ENCODE measurements at regions not wholly inside any gene's neighbourhood (a gene's known extent, or its start where the extent isn't known, plus 50 kb on each side); places are given as distances from the start of the nearest gene placed in this dataset.

- intact Hi-C loops (cut with DNase I; ENCODE audit: low total_unique reads): no loop called here
- no peaks in the 10 kb centered on the region for H3K9me3 ChIP-seq
- no peak overlapping the region for H3K4me3 ChIP-seq
- H3K36me3 ChIP-seq (ENCODE audit: low read depth, missing control alignments): no peaks in the 10 kb centered on the region
- H3K27ac ChIP-seq: no peak overlapping the region
- no peaks in the 10 kb centered on the region for H3K27me3 ChIP-seq
- no peak for DNase-seq
- TF ChIP-seq POLR2A (IDR thresholded peaks at IDR 0.05): no peak
- no peak for TF ChIP-seq CTCF (IDR thresholded peaks at IDR 0.05)
- 84 to 87% methylated on average over 3 of the region's 3 CpGs for WGBS, 2 donors
- H3K4me1 ChIP-seq: no peaks in the 10 kb centered on the region
These were observed 268.7 kb upstream of the AGTR1 start for GRCh38 chr3:148428862-148429605.

GRCh38 chr3:148433665-148434064 is 264.0 kb upstream of the AGTR1 start:
- 71 to 73% methylated on average over 2 of the region's 2 CpGs for WGBS, 2 donors
- Histone ChIP-seq H3K4me3 (no peak overlapping the region), H3K9me3 (no peaks in the 10 kb centered on the region), H3K4me1 (no peaks in the 10 kb centered on the region), H3K36me3 (ENCODE audit: low read depth, missing control alignments) (no peaks in the 10 kb centered on the region), H3K27ac (no peak overlapping the region), H3K27me3 (no peaks in the 10 kb centered on the region)
- DNase-seq: no peak
- no peak for TF ChIP-seq POLR2A (IDR thresholded peaks at IDR 0.05)
- intact Hi-C loops (cut with DNase I; ENCODE audit: low total_unique reads): no loop called here

GRCh38 chr3:148435534-148435933 is 262.2 kb upstream of the AGTR1 start:
- intact Hi-C loops (cut with DNase I; ENCODE audit: low total_unique reads): no loop called here
- no peak for TF ChIP-seq CTCF (IDR thresholded peaks at IDR 0.05)
- no peak for TF ChIP-seq POLR2A (IDR thresholded peaks at IDR 0.05)

GRCh38 chr3:148439254-148439822 is 258.4 kb upstream of the AGTR1 start:
- no peaks in the 10 kb centered on the region for H3K36me3 ChIP-seq (ENCODE audit: low read depth, missing control alignments)
- intact Hi-C loops (cut with DNase I; ENCODE audit: low total_unique reads): no loop called here
- no peak for TF ChIP-seq POLR2A (IDR thresholded peaks at IDR 0.05)
- no peak for TF ChIP-seq CTCF (IDR thresholded peaks at IDR 0.05)

More at GRCh38 chr3:148435534-148435933, 262.2 kb upstream of the AGTR1 start:
- Histone ChIP-seq H3K4me1 (no peaks in the 10 kb centered on the region), H3K4me3 (no peak overlapping the region), H3K9me3 (no peaks in the 10 kb centered on the region), H3K27me3 (no peaks in the 10 kb centered on the region), H3K36me3 (ENCODE audit: low read depth, missing control alignments) (no peaks in the 10 kb centered on the region), H3K27ac (no peak overlapping the region)
- DNase-seq: no peak

GRCh38 chr3:148441191-148441590 is 256.5 kb upstream of the AGTR1 start:
- DNase-seq: no peak
- Histone ChIP-seq H3K4me1 (no peaks in the 10 kb centered on the region), H3K4me3 (no peak overlapping the region), H3K27me3 (no peaks in the 10 kb centered on the region), H3K9me3 (no peaks in the 10 kb centered on the region), H3K36me3 (ENCODE audit: low read depth, missing control alignments) (no peaks in the 10 kb centered on the region), H3K27ac (no peak overlapping the region)
- intact Hi-C loops (cut with DNase I; ENCODE audit: low total_unique reads): no loop called here
- WGBS, 2 donors: 87 to 88% methylated on average over 1 of the region's 1 CpG
- TF ChIP-seq POLR2A (IDR thresholded peaks at IDR 0.05) (no peak), CTCF (IDR thresholded peaks at IDR 0.05) (no peak)

More at GRCh38 chr3:148439254-148439822, 258.4 kb upstream of the AGTR1 start:
- WGBS, 2 donors: 66 to 77% methylated on average over 2 to 3 of the region's 3 CpGs
- Histone ChIP-seq H3K4me1 (no peaks in the 10 kb centered on the region), H3K9me3 (no peaks in the 10 kb centered on the region), H3K27ac (no peak overlapping the region), H3K4me3 (no peak overlapping the region), H3K27me3 (no peaks in the 10 kb centered on the region)
- no peak for DNase-seq
